Upper lobe of left lung (tissue), 6 donors: ENCODE measurements at regions not wholly inside any gene's neighbourhood (a gene's known extent, or its start where the extent isn't known, plus 50 kb on each side); places are given as distances from the start of the nearest gene placed in this dataset.

Experiments used
- ATAC-seq, 2 donors: fragments of 200-7000 bp; cut with Tn5 transposase; one replicate each; pipeline ENCODE4 v1.9.1; 2022; ENCODE audit warnings: mild to moderate bottlenecking in 2 of 2, moderate library complexity in 2 of 2; ENCODE audit not compliant: low FRiP score in 2 of 2
- DNase-seq, 2 donors: peaks; one replicate each; pipeline ENCODE4 v3.0.0-alpha.2; 2019 to 2020
- H3K27ac ChIP-seq, 4 donors: fragments of 200-600 bp; sonication (generic); one replicate each; pipeline ENCODE4 v1.5.1; 2016 to 2019
- H3K27me3 ChIP-seq, 4 donors: fragments of 200-600 bp; sonication (generic); one replicate each; pipeline ENCODE4 v1.5.1; 2017 to 2019
- H3K36me3 ChIP-seq, 4 donors: fragments of 200-600 bp; sonication (generic); one replicate each; pipeline ENCODE4 v1.5.1; 2016 to 2019
- H3K4me1 ChIP-seq, 4 donors: fragments of 200-600 bp; sonication (generic); one replicate each; pipeline ENCODE4 v1.5.1; 2018 to 2019
- H3K4me3 ChIP-seq, 4 donors: fragments of 200-600 bp; sonication (generic); one replicate each; pipeline ENCODE4 v1.5.1; 2017 to 2019; ENCODE audit warnings: mild to moderate bottlenecking in 2 of 4, moderate library complexity in 1 of 4
- H3K9me3 ChIP-seq, 4 donors: fragments of 200-600 bp; sonication (generic); one replicate each; pipeline ENCODE4 v1.5.1; 2018 to 2019
- CTCF ChIP-seq, 6 experiments: fragments of 450-650 bp in 4 of 6; fragments of 200-600 bp in 2 of 6; sonication (generic) in 2 of 6; IDR thresholded peaks; one replicate each; pipeline ENCODE4 v1.5.1; 2016 to 2019; ENCODE audit warnings: antibody characterized with exemption in 6 of 6
- EP300 ChIP-seq, 4 donors: sonication (generic); formaldehyde crosslinking; IDR thresholded peaks; one replicate each; pipeline ENCODE4 v1.5.1; 2017; ENCODE audit warnings: antibody characterized with exemption in 4 of 4, control low read depth in 2 of 4
- POLR2A ChIP-seq, 4 donors: fragments of 450-650 bp; IDR thresholded peaks; one replicate each; pipeline ENCODE4 v1.5.1; 2016 to 2017; ENCODE audit warnings: antibody characterized with exemption in 4 of 4, mild to moderate bottlenecking in 2 of 4
- POLR2AphosphoS5 ChIP-seq, 2 donors: sonication (generic); formaldehyde crosslinking; IDR thresholded peaks; one replicate each; pipeline ENCODE4 v1.5.1; 2017; ENCODE audit warnings: antibody characterized with exemption in 2 of 2
- WGBS, 2 donors: methylation state at CpG; one replicate each; pipeline ENCODE4 v1.1.5; 2017 to 2018; 5-methylcytosine and 5-hydroxymethylcytosine counted together
- donor health status: DM: no; HTN: no; CAD: no; lungs with moderate emphysema.
- donor health status: DM: no; HTN: yes; CAD: no; lungs with severe emphysema.

- H3K4me3 ChIP-seq = no peak overlapping the region
- no peaks in the 10 kb centered on the region for H3K9me3 ChIP-seq
- ATAC-seq (no peak), DNase-seq (no peak)
- H3K27ac ChIP-seq = no peak overlapping the region
- 88 to 90% methylated on average over 6 of the region's 6 CpGs for WGBS, 2 donors
- H3K36me3 ChIP-seq = no peaks in the 10 kb centered on the region
- TF ChIP-seq POLR2AphosphoS5 (IDR thresholded peaks at IDR 0.05) = no peak
- TF ChIP-seq CTCF (IDR thresholded peaks at IDR 0.05) = no peak
- no peak for TF ChIP-seq EP300 (IDR thresholded peaks at IDR 0.05)
- no peak for TF ChIP-seq POLR2A (IDR thresholded peaks at IDR 0.05)
- H3K4me1 ChIP-seq = no peaks in the 10 kb centered on the region
- no peaks in the 10 kb centered on the region for H3K27me3 ChIP-seq
Observed at GRCh38 chr9:107405511-107405910, 84.1 kb downstream of the KLF4 start.

DNA sequence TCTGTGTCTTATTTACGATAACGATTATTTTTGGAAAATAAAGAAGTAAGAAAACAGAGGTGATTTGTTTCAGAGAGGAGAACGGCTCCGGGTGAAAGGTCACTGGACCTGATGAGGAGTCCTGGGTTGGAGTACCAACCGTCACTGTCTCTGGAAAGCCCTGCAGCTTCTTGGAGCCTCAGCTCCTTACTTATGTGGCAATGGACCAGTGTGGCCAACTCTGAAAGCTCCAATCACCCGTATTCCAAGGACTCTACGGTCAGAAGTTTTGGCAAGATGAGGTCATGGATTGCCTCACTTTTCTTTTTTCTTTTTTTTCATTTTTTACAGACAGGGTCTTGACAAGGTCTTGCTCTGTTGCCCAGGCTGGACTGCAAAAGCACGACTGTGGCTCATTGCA lies 84.8 kb downstream of the KLF4 start:
- no peak for TF ChIP-seq CTCF (IDR thresholded peaks at IDR 0.05)
- no peak for TF ChIP-seq EP300 (IDR thresholded peaks at IDR 0.05)
- no peak for TF ChIP-seq POLR2A (IDR thresholded peaks at IDR 0.05)
- TF ChIP-seq POLR2AphosphoS5 (IDR thresholded peaks at IDR 0.05) = no peak
- DNase-seq = no peak
- ATAC-seq = no peak
- Histone ChIP-seq H3K4me1 (no peaks in the 10 kb centered on the region), H3K36me3 (no peaks in the 10 kb centered on the region), H3K27me3 (no peaks in the 10 kb centered on the region), H3K9me3 (no peaks in the 10 kb centered on the region), H3K4me3 (no peak overlapping the region), H3K27ac (no peak overlapping the region)
- 79 to 87% methylated on average over 8 of the region's 8 CpGs for WGBS, 2 donors

- Histone ChIP-seq H3K9me3 (no peaks in the 10 kb centered on the region), H3K4me1 (no peaks in the 10 kb centered on the region), H3K27me3 (no peaks in the 10 kb centered on the region), H3K36me3 (no peaks in the 10 kb centered on the region), H3K4me3 (no peak overlapping the region), H3K27ac (no peak overlapping the region)
- DNase-seq (no peak), ATAC-seq (no peak)
- 47 to 81% methylated on average over 2 of the region's 2 CpGs for WGBS, 2 donors
- no peak for TF ChIP-seq CTCF (IDR thresholded peaks at IDR 0.05)
- no peak for TF ChIP-seq POLR2AphosphoS5 (IDR thresholded peaks at IDR 0.05)
Observed at GRCh38 chr9:107404161-107404560, 85.4 kb downstream of the KLF4 start.

DNA sequence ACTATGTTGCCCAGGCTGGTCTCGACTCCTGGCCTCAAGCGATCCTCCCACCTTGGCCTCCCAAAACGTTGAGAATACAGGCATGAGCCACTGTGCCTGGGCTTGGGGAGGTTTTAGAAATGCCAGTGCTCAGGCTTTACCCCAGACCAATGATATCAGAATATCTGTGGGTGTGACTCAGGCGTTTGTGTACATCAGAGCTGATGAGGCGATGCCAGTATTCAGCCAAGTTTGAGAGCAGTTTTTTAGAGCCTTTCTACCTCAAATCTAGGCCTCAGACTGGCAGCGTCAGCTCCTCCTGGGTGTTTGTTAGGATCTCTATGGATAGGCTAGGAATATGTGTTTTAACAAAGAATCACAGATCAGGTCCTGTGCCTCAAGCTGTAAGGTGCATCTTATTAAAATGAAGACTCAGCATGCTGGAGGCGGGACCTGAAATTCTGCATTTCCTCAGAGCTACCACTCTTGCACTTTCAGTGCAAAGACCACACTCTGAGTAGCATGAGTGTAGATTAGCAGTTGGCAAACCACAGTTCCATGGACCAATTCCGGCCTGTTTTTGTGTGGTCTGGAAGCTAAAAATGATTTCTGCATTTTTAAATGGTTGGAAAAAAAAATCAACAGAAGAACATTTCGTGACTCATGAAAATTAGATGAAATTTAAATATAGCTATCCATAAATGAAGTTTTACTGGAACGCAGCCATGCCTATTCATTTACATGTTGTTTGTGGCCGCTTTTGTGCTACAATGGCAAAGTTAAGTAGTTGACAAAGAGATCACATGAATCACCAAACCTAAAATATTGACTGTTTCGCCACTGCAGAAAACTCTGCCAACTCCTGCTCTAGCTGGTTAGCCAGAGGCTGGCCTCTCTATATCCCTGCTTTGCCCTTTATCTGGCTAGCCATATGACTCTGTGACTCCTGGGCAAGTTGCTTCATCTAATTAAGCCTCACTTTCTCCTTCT lies 92.2 kb downstream of the KLF4 start:
- H3K27ac ChIP-seq = peak overlapping the region in 1 of 4 donors; percentile 16
- peaks cover 0 to 10% (median 1%) of the 10 kb centered on the region in 4 donors for H3K4me1 ChIP-seq
- 54 to 63% methylated on average over 12 of the region's 12 CpGs for WGBS, 2 donors
- no peaks in the 10 kb centered on the region for H3K27me3 ChIP-seq
- ATAC-seq = no peak
- H3K4me3 ChIP-seq = no peak overlapping the region
- TF ChIP-seq CTCF (IDR thresholded peaks at IDR 0.05) = no peak
- TF ChIP-seq EP300 (IDR thresholded peaks at IDR 0.05) = no peak
- TF ChIP-seq POLR2AphosphoS5 (IDR thresholded peaks at IDR 0.05) = no peak
- TF ChIP-seq POLR2A (IDR thresholded peaks at IDR 0.05) = no peak
- H3K36me3 ChIP-seq = no peaks in the 10 kb centered on the region
- peak in 1 of 2 donors; percentile 41 for DNase-seq
- no peaks in the 10 kb centered on the region for H3K9me3 ChIP-seq

- ATAC-seq (peak in 1 of 2 donors; percentile 45), DNase-seq (no peak)
- no peaks in the 10 kb centered on the region for H3K27me3 ChIP-seq
- no peaks in the 10 kb centered on the region for H3K36me3 ChIP-seq
- H3K4me1 ChIP-seq = peaks cover 4 to 21% (median 8%) of the 10 kb centered on the region in 4 donors
- WGBS, 2 donors = 68 to 71% methylated on average over 5 of the region's 5 CpGs
- H3K27ac ChIP-seq = no peak overlapping the region
- no peaks in the 10 kb centered on the region for H3K9me3 ChIP-seq
- H3K4me3 ChIP-seq = no peak overlapping the region
- TF ChIP-seq POLR2A (IDR thresholded peaks at IDR 0.05) (no peak), POLR2AphosphoS5 (IDR thresholded peaks at IDR 0.05) (no peak), CTCF (IDR thresholded peaks at IDR 0.05) (no peak), EP300 (IDR thresholded peaks at IDR 0.05) (no peak)
Observed at GRCh38 chr9:107394264-107394663, 95.3 kb downstream of the KLF4 start.
